ENCODE measurements at regions not wholly inside any gene's neighbourhood (a gene's known extent, or its start where the extent isn't known, plus 50 kb on each side); places are given as distances from the start of the nearest gene placed in this dataset.

DNA sequence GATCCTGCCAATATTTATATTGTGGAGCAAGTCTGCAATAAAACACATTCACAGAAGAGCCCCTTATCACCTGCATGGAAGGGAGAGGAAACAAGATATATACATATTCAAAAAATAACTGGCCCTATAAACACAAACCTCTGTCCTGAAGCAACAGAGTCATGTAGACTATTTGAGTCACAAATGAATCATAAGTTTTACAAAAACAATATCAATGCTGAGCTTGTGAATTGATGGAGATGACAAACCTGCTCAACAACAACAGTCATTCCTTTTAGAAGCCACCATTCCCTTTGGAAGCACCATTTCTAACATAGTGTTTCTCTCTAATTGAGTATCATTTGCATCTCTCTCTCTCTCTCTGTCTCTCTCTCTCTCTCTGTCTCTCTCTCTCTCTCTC, 313.9 kb downstream of the MID1IP1 start:
- H3K9ac ChIP-seq (ENCODE audit: low read length): no peak overlapping the region
- ChIA-PET RAD21 (ENCODE audit: low non-redundant PET in 1 of 2, low total read pairs in 2 of 2, uncharacterized antibody in 2 of 2, unreplicated experiment in 2 of 2) (no interaction called here), POLR2A (no interaction called here), CTCF (no interaction called here)
- DNase-seq (ENCODE audit: low read depth, low spot score): no peak
- no peaks in the 10 kb centered on the region for H3K9me3 ChIP-seq (ENCODE audit: control insufficient read depth in 1 of 2, insufficient read depth in 1 of 2, low read depth in 1 of 2, low read length in 2 of 2)
- no peaks in the 10 kb centered on the region for H3K27me3 ChIP-seq (ENCODE audit: insufficient read depth, low read length)
- no peak overlapping the region for H2AFZ ChIP-seq (ENCODE audit: low read depth, low read length, poor library complexity, severe bottlenecking)
- TF ChIP-seq JUND (IDR thresholded peaks at IDR 0.05) (no peak), POLR2AphosphoS5 (IDR thresholded peaks at IDR 0.05; ENCODE audit: low read depth, low read length) (no peak), CEBPB (IDR thresholded peaks at IDR 0.05; ENCODE audit: low read depth) (no peak), TCF7L2 (IDR thresholded peaks at IDR 0.05; ENCODE audit: borderline replicate concordance, extremely low read depth, insufficient read depth, insufficient read length) (no peak), SP1 (IDR thresholded peaks at IDR 0.05; ENCODE audit: low read depth) (no peak), CBX3 (IDR thresholded peaks at IDR 0.05; ENCODE audit: low read depth) (no peak), ZFX (IDR thresholded peaks at IDR 0.05) (no peak), REST (IDR thresholded peaks at IDR 0.05; ENCODE audit: low read depth) (no peak), ZNF274 (IDR thresholded peaks at IDR 0.05; ENCODE audit: low read depth, low read length) (no peak)
- BruUV-seq (replicated peaks): no TSS peak
- H3K4me3 ChIP-seq (replicated peaks in 1 of 2; ENCODE audit: low read depth in 1 of 2, low read length in 2 of 2): no peak overlapping the region
- no peak overlapping the region for H3K27ac ChIP-seq (ENCODE audit: low read depth, low read length)
- no peaks in the 10 kb centered on the region for H3K4me1 ChIP-seq (ENCODE audit: control insufficient read depth in 1 of 2, insufficient read depth in 2 of 2, low read length in 2 of 2)
- H3K4me2 ChIP-seq (ENCODE audit: low read length): no peak overlapping the region
- H4K20me1 ChIP-seq (ENCODE audit: insufficient read depth): no peaks in the 10 kb centered on the region
- intact Hi-C loops (cut with micrococcal nuclease): no loop called here
- H3K9me2 ChIP-seq (ENCODE audit: insufficient read depth): no peaks in the 10 kb centered on the region
- no peaks in the 10 kb centered on the region for H3K36me3 ChIP-seq (ENCODE audit: control insufficient read depth in 1 of 2, insufficient read depth in 2 of 2, low read length in 2 of 2)
- H3K79me2 ChIP-seq (ENCODE audit: insufficient read depth, low read length): no peaks in the 10 kb centered on the region
- no peak for ATAC-seq

Measured in HCT116 (cell line).